ENCODE measurements at regions not wholly inside any gene's neighbourhood (a gene's known extent, or its start where the extent isn't known, plus 50 kb on each side); places are given as distances from the start of the nearest gene placed in this dataset.
A peak's percentile ranks its signal among the peaks of the same experiment; 100 is the strongest.

GRCh38 chr5:36519881-36520280, 86.5 kb upstream of the SLC1A3 start:
- no peak overlapping the region for H3K4me2 ChIP-seq (ENCODE audit: low read length)
- no peak for FAIRE-seq
- H3K4me1 ChIP-seq (ENCODE audit: insufficient read depth, low read length), result no peaks in the 10 kb centered on the region
- DNase-seq (ENCODE audit: low read depth), result no peak
- H2AFZ ChIP-seq (ENCODE audit: low read depth, low read length), result no peak overlapping the region
- H3K36me3 ChIP-seq (ENCODE audit: insufficient read depth, low read length), result no peaks in the 10 kb centered on the region
- H3K27me3 ChIP-seq (ENCODE audit: insufficient read depth, low read length), result no peaks in the 10 kb centered on the region
- Mint-ChIP-seq H3K36me3 (ENCODE audit: low read depth, unreplicated experiment) (no peaks in the 10 kb centered on the region), H3K27me3 (ENCODE audit: low read depth, unreplicated experiment) (no peaks in the 10 kb centered on the region), H3K9me3 (ENCODE audit: unreplicated experiment) (no peaks in the 10 kb centered on the region), H3K27ac (ENCODE audit: unreplicated experiment) (no peak overlapping the region), H3K4me3 (ENCODE audit: unreplicated experiment) (no peak overlapping the region), H3K4me1 (ENCODE audit: low read depth, unreplicated experiment) (peaks cover 4% of the 10 kb centered on the region)
- H4K20me1 ChIP-seq (ENCODE audit: insufficient read depth, low read length), result no peaks in the 10 kb centered on the region
- TF ChIP-seq EZH2 (IDR thresholded peaks at IDR 0.05; ENCODE audit: insufficient read depth, low read length), result no peak
- TF ChIP-seq, protein P1, sequence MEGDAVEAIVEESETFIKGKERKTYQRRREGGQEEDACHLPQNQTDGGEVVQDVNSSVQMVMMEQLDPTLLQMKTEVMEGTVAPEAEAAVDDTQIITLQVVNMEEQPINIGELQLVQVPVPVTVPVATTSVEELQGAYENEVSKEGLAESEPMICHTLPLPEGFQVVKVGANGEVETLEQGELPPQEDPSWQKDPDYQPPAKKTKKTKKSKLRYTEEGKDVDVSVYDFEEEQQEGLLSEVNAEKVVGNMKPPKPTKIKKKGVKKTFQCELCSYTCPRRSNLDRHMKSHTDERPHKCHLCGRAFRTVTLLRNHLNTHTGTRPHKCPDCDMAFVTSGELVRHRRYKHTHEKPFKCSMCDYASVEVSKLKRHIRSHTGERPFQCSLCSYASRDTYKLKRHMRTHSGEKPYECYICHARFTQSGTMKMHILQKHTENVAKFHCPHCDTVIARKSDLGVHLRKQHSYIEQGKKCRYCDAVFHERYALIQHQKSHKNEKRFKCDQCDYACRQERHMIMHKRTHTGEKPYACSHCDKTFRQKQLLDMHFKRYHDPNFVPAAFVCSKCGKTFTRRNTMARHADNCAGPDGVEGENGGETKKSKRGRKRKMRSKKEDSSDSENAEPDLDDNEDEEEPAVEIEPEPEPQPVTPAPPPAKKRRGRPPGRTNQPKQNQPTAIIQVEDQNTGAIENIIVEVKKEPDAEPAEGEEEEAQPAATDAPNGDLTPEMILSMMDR (IDR thresholded peaks at IDR 0.05; ENCODE audit: insufficient read depth, low read depth, low read length), result no peak
- H3K27ac ChIP-seq (ENCODE audit: low read depth, low read length), result no peak overlapping the region
- no peak overlapping the region for H3K9ac ChIP-seq (ENCODE audit: low read length)
- H3K4me3 ChIP-seq (ENCODE audit: insufficient read depth, low read depth, low read length), result no peak overlapping the region
- H3K79me2 ChIP-seq (ENCODE audit: insufficient read depth, low read length), result no peaks in the 10 kb centered on the region
- H3K9me3 ChIP-seq (ENCODE audit: insufficient read depth, low read depth, low read length), result no peaks in the 10 kb centered on the region

DNA sequence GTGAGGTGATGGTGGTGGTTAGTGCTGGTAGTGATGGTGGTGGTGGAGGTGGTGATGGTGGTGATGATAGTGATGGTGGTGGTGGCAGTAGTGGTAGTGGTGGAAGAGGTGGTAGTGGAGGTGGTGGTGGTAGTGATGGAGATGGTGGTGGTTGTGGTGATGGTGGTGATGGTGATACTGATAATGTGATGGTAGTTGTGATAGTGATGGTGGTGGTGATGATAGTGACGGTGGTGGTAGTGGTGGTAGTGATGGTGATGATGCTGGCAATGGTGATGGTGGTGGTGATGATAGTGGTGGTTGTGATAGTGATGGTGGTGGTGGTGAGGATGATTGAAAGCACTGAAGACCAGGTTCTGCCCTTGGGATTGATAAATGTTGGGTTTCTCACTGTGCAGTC, 85.2 kb upstream of the SLC1A3 start:
- H3K27ac ChIP-seq (ENCODE audit: low read depth, low read length), result no peak overlapping the region
- Mint-ChIP-seq H3K9me3 (ENCODE audit: unreplicated experiment) (no peaks in the 10 kb centered on the region), H3K4me3 (ENCODE audit: unreplicated experiment) (no peak overlapping the region), H3K4me1 (ENCODE audit: low read depth, unreplicated experiment) (peaks cover 4% of the 10 kb centered on the region), H3K27ac (ENCODE audit: unreplicated experiment) (no peak overlapping the region), H3K36me3 (ENCODE audit: low read depth, unreplicated experiment) (no peaks in the 10 kb centered on the region), H3K27me3 (ENCODE audit: low read depth, unreplicated experiment) (no peaks in the 10 kb centered on the region)
- no peak overlapping the region for H3K9ac ChIP-seq (ENCODE audit: low read length)
- H4K20me1 ChIP-seq (ENCODE audit: insufficient read depth, low read length), result no peaks in the 10 kb centered on the region
- H2AFZ ChIP-seq (ENCODE audit: low read depth, low read length), result no peak overlapping the region
- H3K9me3 ChIP-seq (ENCODE audit: insufficient read depth, low read depth, low read length), result no peaks in the 10 kb centered on the region
- H3K4me2 ChIP-seq (ENCODE audit: low read length), result no peak overlapping the region
- H3K36me3 ChIP-seq (ENCODE audit: insufficient read depth, low read length), result no peaks in the 10 kb centered on the region
- FAIRE-seq, result no peak
- H3K27me3 ChIP-seq (ENCODE audit: insufficient read depth, low read length), result no peaks in the 10 kb centered on the region
- H3K79me2 ChIP-seq (ENCODE audit: insufficient read depth, low read length), result no peaks in the 10 kb centered on the region
- H3K4me1 ChIP-seq (ENCODE audit: insufficient read depth, low read length), result no peaks in the 10 kb centered on the region
- no peak for TF ChIP-seq EZH2 (IDR thresholded peaks at IDR 0.05; ENCODE audit: insufficient read depth, low read length)
- TF ChIP-seq, protein P1 (IDR thresholded peaks at IDR 0.05; ENCODE audit: insufficient read depth, low read depth, low read length), result no peak
- no peak overlapping the region for H3K4me3 ChIP-seq (ENCODE audit: insufficient read depth, low read depth, low read length)
- DNase-seq (ENCODE audit: low read depth), result no peak

DNA sequence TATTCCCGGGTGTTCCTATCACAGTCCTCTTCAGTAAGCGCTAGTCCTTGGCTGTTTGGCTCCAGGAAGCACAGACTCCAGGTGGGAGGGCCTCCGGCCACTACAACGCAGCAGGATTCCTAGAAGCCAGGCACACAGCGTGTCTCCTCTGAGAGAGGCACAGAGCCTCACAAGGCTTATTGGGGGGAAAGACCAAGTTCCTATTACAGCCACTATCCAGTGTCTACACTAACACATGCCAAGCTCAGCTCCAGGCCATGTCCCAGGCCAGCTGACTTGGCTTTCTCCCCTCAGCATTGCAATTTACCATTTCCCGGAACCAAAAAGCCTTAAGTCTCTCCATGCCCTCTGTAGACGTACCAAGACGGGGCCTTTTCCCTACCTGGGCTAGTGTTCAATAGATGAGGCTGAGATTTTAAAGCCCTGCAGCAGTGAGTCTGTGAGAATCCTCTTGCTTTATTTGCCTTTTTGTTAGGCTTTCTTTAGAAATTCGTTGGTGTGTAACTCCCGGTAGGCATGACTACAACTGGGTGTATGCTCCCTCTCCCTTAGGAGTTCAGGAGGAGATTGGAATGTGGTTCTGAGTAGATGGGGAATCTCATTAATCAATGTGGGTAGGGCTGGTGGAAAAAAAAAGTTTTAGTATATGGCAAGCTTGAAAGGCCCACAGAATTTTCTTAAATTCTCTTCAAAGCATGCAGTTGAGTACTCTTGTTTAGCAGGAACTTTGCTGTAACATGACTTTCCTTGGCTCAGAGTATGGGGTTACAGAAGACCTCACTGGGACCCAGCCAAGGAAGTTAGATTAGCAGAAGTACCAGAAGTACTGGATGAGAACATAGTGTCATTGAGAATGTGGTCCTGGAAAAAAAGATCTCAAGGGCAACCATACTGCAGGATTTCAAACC, 84.3 kb upstream of the SLC1A3 start:
- Histone ChIP-seq H3K79me2 (ENCODE audit: insufficient read depth, low read length) (no peaks in the 10 kb centered on the region), H3K4me2 (ENCODE audit: low read length) (no peak overlapping the region), H3K4me3 (ENCODE audit: insufficient read depth, low read depth, low read length) (no peak overlapping the region), H4K20me1 (ENCODE audit: insufficient read depth, low read length) (no peaks in the 10 kb centered on the region), H3K27me3 (ENCODE audit: insufficient read depth, low read length) (no peaks in the 10 kb centered on the region), H3K36me3 (ENCODE audit: insufficient read depth, low read length) (no peaks in the 10 kb centered on the region), H3K9ac (ENCODE audit: low read length) (no peak overlapping the region), H3K9me3 (ENCODE audit: insufficient read depth, low read depth, low read length) (no peaks in the 10 kb centered on the region), H3K27ac (ENCODE audit: low read depth, low read length) (no peak overlapping the region), H3K4me1 (ENCODE audit: insufficient read depth, low read length) (no peaks in the 10 kb centered on the region), H2AFZ (ENCODE audit: low read depth, low read length) (no peak overlapping the region)
- H3K36me3 Mint-ChIP-seq (ENCODE audit: low read depth, unreplicated experiment), result no peaks in the 10 kb centered on the region
- no peaks in the 10 kb centered on the region for H3K9me3 Mint-ChIP-seq (ENCODE audit: unreplicated experiment)
- no peak for FAIRE-seq
- no peak overlapping the region for H3K4me3 Mint-ChIP-seq (ENCODE audit: unreplicated experiment)
- H3K27ac Mint-ChIP-seq (ENCODE audit: unreplicated experiment), result no peak overlapping the region
- peaks cover 4% of the 10 kb centered on the region for H3K4me1 Mint-ChIP-seq (ENCODE audit: low read depth, unreplicated experiment)
- H3K27me3 Mint-ChIP-seq (ENCODE audit: low read depth, unreplicated experiment), result no peaks in the 10 kb centered on the region
- TF ChIP-seq, protein P1 (IDR thresholded peaks at IDR 0.05; ENCODE audit: insufficient read depth, low read depth, low read length), result no peak
- no peak for TF ChIP-seq EZH2 (IDR thresholded peaks at IDR 0.05; ENCODE audit: insufficient read depth, low read length)
- DNase-seq (ENCODE audit: low read depth), result peak; percentile 27
